IMR-90 (cell line): ENCODE measurements at regions not wholly inside any gene's neighbourhood (a gene's known extent, or its start where the extent isn't known, plus 50 kb on each side); places are given as distances from the start of the nearest gene placed in this dataset.

Experiments
- ATAC-seq: fragments of 200-7000 bp; cut with Tn5 transposase; 2 replicates; pipeline ENCODE4 v1.9.1; 2020; ENCODE audit warnings: low read depth, mild to moderate bottlenecking, moderate library complexity
- BruUV-seq: library from RNA; stranded (reverse); fragments of 400-500 nt; replicated peaks from 2 replicates; lab custom pipeline; 2021; lab: Mats Ljungman, UMichigan
- CTCF ChIA-PET: fragments of 300-600 bp; formaldehyde crosslinking; extraction: SDS; loops from one replicate; lab custom pipeline; 2021; ENCODE audit warnings: antibody characterized with exemption; lab: Yijun Ruan, JAX
- POLR2A ChIA-PET: fragments of 300-600 bp; sonication (Branson Sonifier 250); formaldehyde crosslinking; loops from one replicate; lab custom pipeline; 2022; ENCODE audit warnings: antibody characterized with exemption; ENCODE audit not compliant: unreplicated experiment; lab: Charles Lee
- DNase-seq: peaks from one replicate; pipeline ENCODE4 v3.0.0; 2013
- H2AFZ ChIP-seq: replicated peaks from 2 replicates; pipeline ENCODE3; 2013; ENCODE audit warnings: low read length, mild to moderate bottlenecking; ENCODE audit not compliant: poor library complexity
- H2AK5ac ChIP-seq: 2 replicates; pipeline ENCODE4 v1.6.1; 2013; ENCODE audit warnings: low read depth, low read length, inconsistent platforms
- H2AK9ac ChIP-seq: replicated peaks from 2 replicates; pipeline ENCODE3; 2013; ENCODE audit warnings: mild to moderate bottlenecking, low read depth, low read length, moderate library complexity; ENCODE audit not compliant: poor library complexity
- H2BK120ac ChIP-seq: 2 replicates; pipeline ENCODE4 v1.6.1; 2013; ENCODE audit warnings: low read depth, low read length, inconsistent platforms
- H2BK15ac ChIP-seq: 3 replicates; pipeline ENCODE4 v1.6.1; 2013; ENCODE audit warnings: low read depth, low read length, inconsistent platforms
- H2BK20ac ChIP-seq: 2 replicates; pipeline ENCODE4 v1.6.1; 2013; ENCODE audit warnings: low read depth, mild to moderate bottlenecking, inconsistent platforms, low read length, moderate library complexity
- H2BK5ac ChIP-seq: 2 replicates; pipeline ENCODE4 v1.6.1; 2013; ENCODE audit warnings: mild to moderate bottlenecking, low read depth, low read length, inconsistent platforms; ENCODE audit not compliant: poor library complexity, severe bottlenecking
- H3K14ac ChIP-seq: replicated peaks from 2 replicates; pipeline ENCODE4 v1.6.1; 2013; ENCODE audit warnings: low read depth, low read length, inconsistent platforms
- H3K18ac ChIP-seq: 2 replicates; pipeline ENCODE4 v1.6.1; 2013; ENCODE audit warnings: low read depth, low read length, control low read depth
- H3K23ac ChIP-seq: 2 replicates; pipeline ENCODE4 v1.6.1; 2013; ENCODE audit warnings: low read depth, low read length, inconsistent platforms
- H3K27ac ChIP-seq: 2 replicates; pipeline ENCODE4 v1.5.1; 2013; ENCODE audit warnings: mild to moderate bottlenecking, control low read depth, low read length; ENCODE audit not compliant: insufficient read depth
- H3K27me3 ChIP-seq: 2 replicates; pipeline ENCODE4 v1.6.1; 2013; ENCODE audit warnings: low read length; ENCODE audit not compliant: control insufficient read depth, insufficient read depth
- H3K36me3 ChIP-seq: 2 replicates; pipeline ENCODE4 v1.6.1; 2013; ENCODE audit warnings: low read length, mixed read lengths; ENCODE audit not compliant: control insufficient read depth, insufficient read depth
- H3K4ac ChIP-seq: 2 replicates; pipeline ENCODE4 v1.6.1; 2013; ENCODE audit warnings: low read depth, low read length, inconsistent platforms
- H3K4me1 ChIP-seq: 2 replicates; pipeline ENCODE4 v1.6.1; 2013; ENCODE audit warnings: low read length, mixed read lengths; ENCODE audit not compliant: control insufficient read depth, insufficient read depth
- H3K4me2 ChIP-seq: 2 replicates; pipeline ENCODE4 v1.6.1; 2013; ENCODE audit warnings: low read depth, mild to moderate bottlenecking, control low read depth, low read length, moderate library complexity
- H3K4me3 ChIP-seq: 2 replicates; pipeline ENCODE4 v1.5.1; 2013; ENCODE audit warnings: low read depth, mild to moderate bottlenecking, control low read depth, low read length, moderate library complexity; ENCODE audit not compliant: insufficient read depth
- H3K56ac ChIP-seq: 2 replicates; pipeline ENCODE4 v1.6.1; 2013; ENCODE audit warnings: low read length, inconsistent platforms; ENCODE audit not compliant: insufficient read depth; ENCODE audit errors: extremely low read depth
- H3K79me1 ChIP-seq, 2 experiments: 2 replicates each; pipeline ENCODE4 v1.6.1; 2013; ENCODE audit warnings: low read length in 2 of 2, inconsistent platforms in 1 of 2, low read depth in 1 of 2
- H3K9ac ChIP-seq: 2 replicates; pipeline ENCODE4 v1.6.1; 2013; ENCODE audit warnings: low read depth, low read length, control low read depth
- H3K9me1 ChIP-seq: 2 replicates; pipeline ENCODE4 v1.6.1; 2013; ENCODE audit warnings: low read length, inconsistent platforms; ENCODE audit not compliant: insufficient read depth
- H3K9me3 ChIP-seq: 2 replicates; pipeline ENCODE4 v1.6.1; 2013; ENCODE audit warnings: low read length; ENCODE audit not compliant: control insufficient read depth, insufficient read depth
- H4K20me1 ChIP-seq: 2 replicates; pipeline ENCODE4 v1.6.1; 2013; ENCODE audit warnings: low read length, inconsistent platforms; ENCODE audit not compliant: insufficient read depth
- H4K5ac ChIP-seq: 2 replicates; pipeline ENCODE4 v1.6.1; 2013; ENCODE audit warnings: mild to moderate bottlenecking, low read depth, low read length, control low read depth
- H4K8ac ChIP-seq, 2 experiments: 2 replicates each; pipeline ENCODE4 v1.6.1; 2013; ENCODE audit warnings: low read depth in 2 of 2, low read length in 2 of 2, control low read depth in 1 of 2, inconsistent platforms in 1 of 2
- H4K91ac ChIP-seq: 2 replicates; pipeline ENCODE4 v1.6.1; 2013; ENCODE audit warnings: low read depth, low read length, inconsistent platforms; ENCODE audit not compliant: insufficient read depth
- CEBPB ChIP-seq: IDR thresholded peaks from 2 replicates; pipeline ENCODE4 v1.6.1; 2012; ENCODE audit warnings: low read depth, low read length, improper control_type of control experiment
- FOS ChIP-seq: fragments of 150-350 bp; IDR thresholded peaks from 2 replicates; pipeline ENCODE4 v1.6.1; 2016; ENCODE audit warnings: low read depth, low read length
- MAZ ChIP-seq: IDR thresholded peaks from 2 replicates; pipeline ENCODE4 v1.6.1; 2012; ENCODE audit warnings: low read depth, mild to moderate bottlenecking, low read length, improper control_type of control experiment, moderate library complexity, borderline replicate concordance
- RAD21 ChIP-seq: IDR thresholded peaks from 2 replicates; pipeline ENCODE4 v1.6.1; 2012; ENCODE audit warnings: low read length, improper control_type of control experiment
- RCOR1 ChIP-seq: IDR thresholded peaks from 2 replicates; pipeline ENCODE4 v1.6.1; 2012; ENCODE audit warnings: mild to moderate bottlenecking, low read length, improper control_type of control experiment; ENCODE audit not compliant: insufficient replicate concordance
- RFX5 ChIP-seq: IDR thresholded peaks from 2 replicates; pipeline ENCODE4 v1.8.0; 2012; ENCODE audit warnings: low read depth, mild to moderate bottlenecking, low read length, moderate library complexity
- WGBS, 2 experiments: methylation state at CpG; one replicate each; pipeline versions ENCODE4 v1.1.5 to v1.1.7; 2013; ENCODE audit warnings: missing lambda C conversion rate in 2 of 2; ENCODE audit not compliant: insufficient read length in 1 of 2; ENCODE audit errors: extremely low coverage in 2 of 2; 5-methylcytosine and 5-hydroxymethylcytosine counted together
- dilution Hi-C: fragments of 300-500 bp; cut with HindIII; formaldehyde crosslinking; loops from one replicate; pipeline ENCODE4 v1.14.3; 2018; ENCODE audit warnings: low sequenced_read_pairs; ENCODE audit not compliant: unreplicated experiment
- in situ Hi-C: fragments of 300-500 bp; cut with MboI; formaldehyde crosslinking; loops from 3 replicates; pipeline ENCODE4 v1.14.3; 2019; ENCODE audit warnings: low sequenced_read_pairs, inconsistent platforms, mixed read lengths
- intact Hi-C: fragments of 100-400 bp; cut with micrococcal nuclease; formaldehyde crosslinking; loops from 2 replicates; pipeline ENCODE4 v1.10.0; 2022
- TF ChIP-seq, protein P1 (sequence below): fragments of 150-350 bp; IDR thresholded peaks from 2 replicates; pipeline ENCODE4 v1.6.1; 2016; ENCODE audit warnings: low read depth, mild to moderate bottlenecking, low read length, moderate library complexity, borderline replicate concordance

- Histone ChIP-seq H4K5ac (no peak overlapping the region), H2AK5ac (no peak overlapping the region), H4K8ac (no peak overlapping the region), H2BK20ac (no peak overlapping the region), H3K9me3 (no peaks in the 10 kb centered on the region), H3K56ac (no peak overlapping the region), H2BK15ac (no peak overlapping the region), H3K27ac (no peak overlapping the region), H3K14ac (no peak overlapping the region), H3K4me3 (no peak overlapping the region), H2BK120ac (no peak overlapping the region), H3K18ac (no peak overlapping the region), H2AFZ (no peak overlapping the region), H4K91ac (no peak overlapping the region), H3K79me1 (no peaks in the 10 kb centered on the region), H2BK5ac (no peak overlapping the region), H3K4me1 (no peaks in the 10 kb centered on the region), H3K27me3 (no peaks in the 10 kb centered on the region; the same call in 1 of the 2 replicates), H3K9ac (no peak overlapping the region), H4K20me1 (no peaks in the 10 kb centered on the region), H3K9me1 (no peaks in the 10 kb centered on the region), H3K4ac (no peak overlapping the region), H3K23ac (no peak overlapping the region), H3K4me2 (no peak overlapping the region), H2AK9ac (no peak overlapping the region), H3K36me3 (no peaks in the 10 kb centered on the region)
- TF ChIP-seq FOS (no peak), RAD21 (no peak), MAZ (no peak), RFX5 (no peak), RCOR1 (no peak), CEBPB (no peak)
- TF ChIP-seq, protein P1, sequence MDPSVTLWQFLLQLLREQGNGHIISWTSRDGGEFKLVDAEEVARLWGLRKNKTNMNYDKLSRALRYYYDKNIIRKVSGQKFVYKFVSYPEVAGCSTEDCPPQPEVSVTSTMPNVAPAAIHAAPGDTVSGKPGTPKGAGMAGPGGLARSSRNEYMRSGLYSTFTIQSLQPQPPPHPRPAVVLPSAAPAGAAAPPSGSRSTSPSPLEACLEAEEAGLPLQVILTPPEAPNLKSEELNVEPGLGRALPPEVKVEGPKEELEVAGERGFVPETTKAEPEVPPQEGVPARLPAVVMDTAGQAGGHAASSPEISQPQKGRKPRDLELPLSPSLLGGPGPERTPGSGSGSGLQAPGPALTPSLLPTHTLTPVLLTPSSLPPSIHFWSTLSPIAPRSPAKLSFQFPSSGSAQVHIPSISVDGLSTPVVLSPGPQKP = no peak
- ChIA-PET POLR2A (no interaction called here), CTCF (no interaction called here)
- WGBS, 2 experiments = 53% methylated on average over 3 of the region's 4 CpGs; no CpG with 5 or more reads in 1 of the 2 experiments
- dilution Hi-C loops (no loop called here), intact Hi-C loops (no loop called here), in situ Hi-C loops (no loop called here)
- DNase-seq = no peak
- ATAC-seq = no peak
- BruUV-seq = no TSS peak
These were observed 282.5 kb upstream of the RASGEF1B start for GRCh38 chr4:81754169-81754568.
